Type B pancreatic cell (in vitro differentiated cells): ENCODE measurements at regions not wholly inside any gene's neighbourhood (a gene's known extent, or its start where the extent isn't known, plus 50 kb on each side); places are given as distances from the start of the nearest gene placed in this dataset.

Source experiments
- DNase-seq: peaks from one replicate; pipeline ENCODE4 v3.0.0; 2021; ENCODE audit warnings: mixed read lengths; ENCODE audit not compliant: unreplicated experiment; ENCODE audit errors: extremely low spot score
- H3K27ac Mint-ChIP-seq: 2 replicates; pipeline ENCODE4 v1.8.0; 2021; ENCODE audit warnings: mild to moderate bottlenecking, mixed read lengths
- H3K27me3 Mint-ChIP-seq: 2 replicates; pipeline ENCODE4 v1.8.0; 2021; ENCODE audit warnings: mixed read lengths
- H3K36me3 Mint-ChIP-seq: 2 replicates; pipeline ENCODE4 v1.8.0; 2021; ENCODE audit warnings: mixed read lengths
- H3K4me1 Mint-ChIP-seq: one replicate; pipeline ENCODE4 v1.8.0; 2021; ENCODE audit warnings: mixed read lengths; ENCODE audit not compliant: unreplicated experiment
- H3K4me3 Mint-ChIP-seq: 2 replicates; pipeline ENCODE4 v1.8.0; 2021; ENCODE audit warnings: mild to moderate bottlenecking, mixed read lengths
- H3K9me3 Mint-ChIP-seq: 2 replicates; pipeline ENCODE4 v1.8.0; 2021; ENCODE audit warnings: mixed read lengths
- TF ChIP-seq, protein P1 (sequence below): fragments of 200-600 bp; sonication (generic); conservative IDR thresholded peaks from 2 replicates; pipeline ENCODE4 v1.5.0; 2021; ENCODE audit warnings: antibody characterized with exemption, mild to moderate bottlenecking

DNA sequence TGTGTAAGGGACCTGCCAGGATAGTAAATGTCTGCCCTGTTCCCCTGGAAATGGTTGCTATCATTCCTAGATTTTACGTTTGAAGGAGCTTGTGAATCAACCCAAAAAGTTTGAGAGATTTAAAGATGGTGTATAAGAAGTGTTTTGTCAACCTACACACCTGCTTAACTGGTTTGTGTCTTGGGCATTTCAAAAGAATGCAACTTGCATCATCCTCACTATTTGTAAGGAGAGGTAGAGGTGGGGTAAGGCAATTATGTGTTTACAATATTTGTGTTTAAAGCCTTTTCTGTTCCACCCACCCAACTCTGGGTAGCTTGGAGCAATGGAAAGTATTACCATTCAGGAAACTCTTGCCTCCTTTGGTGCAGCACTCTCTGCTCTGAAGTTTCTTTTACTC lies 314.2 kb upstream of the RARB start:
- Mint-ChIP-seq H3K9me3 (peaks cover 10% of the 10 kb centered on the region), H3K27me3 (no peaks in the 10 kb centered on the region), H3K36me3 (no peaks in the 10 kb centered on the region), H3K4me1 (peaks cover 30% of the 10 kb centered on the region), H3K27ac (no peak overlapping the region), H3K4me3 (no peak overlapping the region)
- TF ChIP-seq, protein P1, sequence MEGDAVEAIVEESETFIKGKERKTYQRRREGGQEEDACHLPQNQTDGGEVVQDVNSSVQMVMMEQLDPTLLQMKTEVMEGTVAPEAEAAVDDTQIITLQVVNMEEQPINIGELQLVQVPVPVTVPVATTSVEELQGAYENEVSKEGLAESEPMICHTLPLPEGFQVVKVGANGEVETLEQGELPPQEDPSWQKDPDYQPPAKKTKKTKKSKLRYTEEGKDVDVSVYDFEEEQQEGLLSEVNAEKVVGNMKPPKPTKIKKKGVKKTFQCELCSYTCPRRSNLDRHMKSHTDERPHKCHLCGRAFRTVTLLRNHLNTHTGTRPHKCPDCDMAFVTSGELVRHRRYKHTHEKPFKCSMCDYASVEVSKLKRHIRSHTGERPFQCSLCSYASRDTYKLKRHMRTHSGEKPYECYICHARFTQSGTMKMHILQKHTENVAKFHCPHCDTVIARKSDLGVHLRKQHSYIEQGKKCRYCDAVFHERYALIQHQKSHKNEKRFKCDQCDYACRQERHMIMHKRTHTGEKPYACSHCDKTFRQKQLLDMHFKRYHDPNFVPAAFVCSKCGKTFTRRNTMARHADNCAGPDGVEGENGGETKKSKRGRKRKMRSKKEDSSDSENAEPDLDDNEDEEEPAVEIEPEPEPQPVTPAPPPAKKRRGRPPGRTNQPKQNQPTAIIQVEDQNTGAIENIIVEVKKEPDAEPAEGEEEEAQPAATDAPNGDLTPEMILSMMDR: no peak
- DNase-seq: no peak

DNA sequence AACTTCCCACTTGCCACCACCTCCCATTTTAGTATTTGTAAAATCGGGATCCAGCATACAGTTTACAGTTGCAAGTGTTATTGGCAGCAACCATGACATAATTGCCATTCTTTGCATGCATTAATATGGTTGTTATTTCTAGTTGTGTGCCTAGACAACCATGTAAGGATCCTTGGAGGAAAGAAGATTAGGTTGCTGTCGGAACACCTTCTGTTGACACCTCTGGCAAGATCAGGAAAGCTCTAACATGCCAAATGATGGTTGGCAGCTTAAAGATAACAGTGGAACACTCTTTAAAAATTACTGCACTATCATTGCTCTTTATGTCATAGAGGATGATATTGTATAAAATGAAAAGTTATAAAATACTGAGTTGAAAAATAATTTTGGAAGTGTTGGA lies 313.5 kb upstream of the RARB start:
- peaks cover 10% of the 10 kb centered on the region for H3K9me3 Mint-ChIP-seq
- no peak overlapping the region for H3K4me3 Mint-ChIP-seq
- no peak for DNase-seq
- H3K27me3 Mint-ChIP-seq: no peaks in the 10 kb centered on the region
- TF ChIP-seq, protein P1: no peak
- no peak overlapping the region for H3K27ac Mint-ChIP-seq
- no peaks in the 10 kb centered on the region for H3K36me3 Mint-ChIP-seq
- H3K4me1 Mint-ChIP-seq: peaks cover 30% of the 10 kb centered on the region

DNA sequence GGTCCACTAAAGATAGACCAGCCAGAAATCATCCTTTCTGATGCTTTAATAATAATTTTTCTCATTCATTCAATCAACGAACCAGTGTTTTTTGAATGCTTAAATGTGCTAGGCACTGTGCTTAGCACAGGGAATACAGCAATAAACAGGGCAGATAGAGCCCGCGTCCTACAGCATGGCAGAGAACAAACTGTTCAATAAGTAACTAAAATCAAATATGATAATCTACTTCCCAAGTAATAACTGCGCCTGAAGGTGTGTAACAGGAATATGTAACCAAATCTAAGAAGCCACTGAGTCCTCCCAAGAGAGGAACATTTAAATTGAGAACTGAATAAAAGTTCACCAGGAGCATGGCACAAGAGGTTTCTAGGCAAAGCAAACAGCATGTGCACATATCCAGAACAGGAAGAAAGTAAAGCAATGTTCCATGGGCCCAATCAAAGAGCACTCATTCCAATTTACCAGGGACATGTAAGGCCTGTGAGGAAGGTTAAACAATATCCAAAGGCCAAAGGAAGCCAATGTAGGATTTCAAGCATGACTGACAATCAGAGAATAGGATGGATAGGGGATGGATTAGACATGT lies 311.0 kb upstream of the RARB start:
- Mint-ChIP-seq H3K4me3 (no peak overlapping the region), H3K36me3 (no peaks in the 10 kb centered on the region), H3K27me3 (no peaks in the 10 kb centered on the region), H3K27ac (peak overlapping the region; percentile 6), H3K4me1 (peaks cover 24% of the 10 kb centered on the region), H3K9me3 (peaks cover 10% of the 10 kb centered on the region)
- no peak for DNase-seq
- TF ChIP-seq, protein P1: no peak

DNA sequence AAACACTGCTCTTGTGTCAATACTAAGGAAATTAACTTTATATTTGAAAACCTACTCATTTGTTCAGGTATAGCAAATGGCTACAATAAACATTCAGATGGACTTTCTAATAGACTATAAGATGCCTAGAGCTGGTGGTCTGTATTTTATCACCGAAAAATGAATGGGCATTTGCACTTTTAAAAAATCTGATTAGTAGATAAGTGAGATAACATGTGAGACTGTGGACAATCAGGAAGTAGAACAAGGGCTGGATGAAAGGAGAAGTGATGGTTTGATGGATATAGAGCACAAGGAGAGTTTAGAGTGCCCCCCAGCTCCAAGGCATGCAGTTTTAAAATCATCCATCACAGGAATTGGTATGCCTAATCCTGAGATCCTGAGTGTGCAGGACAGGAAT lies 308.4 kb upstream of the RARB start:
- peaks cover 5% of the 10 kb centered on the region for H3K9me3 Mint-ChIP-seq
- H3K27ac Mint-ChIP-seq: no peak overlapping the region
- peaks cover 10% of the 10 kb centered on the region for H3K27me3 Mint-ChIP-seq
- H3K36me3 Mint-ChIP-seq: peaks cover 7% of the 10 kb centered on the region
- TF ChIP-seq, protein P1: no peak
- DNase-seq: no peak
- no peak overlapping the region for H3K4me3 Mint-ChIP-seq
- H3K4me1 Mint-ChIP-seq: peaks cover 19% of the 10 kb centered on the region

DNA sequence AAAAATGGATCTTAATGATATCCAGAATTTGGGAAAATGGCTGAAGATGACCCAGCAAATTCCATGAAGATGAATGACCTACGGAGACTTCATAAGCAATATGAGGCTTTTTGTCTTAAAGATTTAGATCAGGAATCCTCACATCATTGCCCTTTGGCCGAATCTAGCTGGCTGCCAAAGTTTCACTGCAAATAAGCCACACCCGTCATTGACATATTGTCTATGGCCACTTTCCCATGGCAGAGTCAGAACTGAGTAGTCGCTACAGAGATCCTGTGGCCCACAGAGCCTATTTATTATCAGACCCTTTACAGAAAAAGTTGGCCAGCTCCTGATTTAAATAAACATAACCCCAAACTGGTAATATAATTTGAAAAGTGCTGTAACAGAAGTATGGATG lies 307.4 kb upstream of the RARB start:
- H3K27me3 Mint-ChIP-seq: peaks cover 10% of the 10 kb centered on the region
- H3K36me3 Mint-ChIP-seq: peaks cover 7% of the 10 kb centered on the region
- H3K4me3 Mint-ChIP-seq: no peak overlapping the region
- TF ChIP-seq, protein P1: no peak
- no peak overlapping the region for H3K27ac Mint-ChIP-seq
- peaks cover 27% of the 10 kb centered on the region for H3K4me1 Mint-ChIP-seq
- no peak for DNase-seq
- H3K9me3 Mint-ChIP-seq: peaks cover 5% of the 10 kb centered on the region

DNA sequence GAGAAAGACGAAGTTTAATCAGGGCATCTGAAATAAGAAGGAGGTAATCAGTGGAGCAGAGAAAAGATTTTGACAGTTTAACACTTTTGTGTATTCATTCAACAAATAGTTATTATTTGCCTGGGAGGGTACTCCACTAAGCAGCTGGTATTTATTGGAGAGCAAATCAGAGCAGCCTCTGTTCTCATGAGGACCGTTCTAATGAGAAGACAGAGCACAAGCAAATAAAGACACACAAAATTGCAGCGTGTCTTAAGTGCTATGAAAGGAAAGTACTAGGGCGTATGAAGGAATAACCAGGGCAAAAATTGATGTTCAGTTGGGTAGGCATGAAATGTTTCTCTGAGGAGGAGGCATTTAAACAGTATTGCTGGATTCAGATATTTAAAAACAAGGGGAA lies 302.9 kb upstream of the RARB start:
- Mint-ChIP-seq H3K4me1 (peaks cover 19% of the 10 kb centered on the region), H3K9me3 (peaks cover 13% of the 10 kb centered on the region), H3K4me3 (no peak overlapping the region), H3K27ac (no peak overlapping the region), H3K27me3 (peaks cover 10% of the 10 kb centered on the region), H3K36me3 (peaks cover 13% of the 10 kb centered on the region)
- TF ChIP-seq, protein P1: no peak
- no peak for DNase-seq
